CD4-positive, alpha-beta T cell (primary cell): ENCODE measurements at regions not wholly inside any gene's neighbourhood (a gene's known extent, or its start where the extent isn't known, plus 50 kb on each side); places are given as distances from the start of the nearest gene placed in this dataset.

Experiments
- ATAC-seq: fragments of 200-7000 bp; cut with Tn5 transposase; one replicate; pipeline ENCODE4 v1.10.0; 2022; ENCODE audit warnings: mild to moderate bottlenecking; ENCODE audit not compliant: poor library complexity
- CTCF ChIA-PET: fragments of 350-600 bp; sonication (Branson Sonifier 250); formaldehyde crosslinking; loops from one replicate; lab custom pipeline; 2021; ENCODE audit warnings: antibody characterized with exemption, inconsistent platforms; lab: Charles Lee
- POLR2A ChIA-PET: fragments of 350-600 bp; sonication (Branson Sonifier 250); formaldehyde crosslinking; loops from one replicate; lab custom pipeline; 2021; ENCODE audit warnings: antibody characterized with exemption, inconsistent platforms; lab: Charles Lee
- DNase-seq, 14 experiments: peaks; one replicate each; pipeline ENCODE4 v3.0.0-alpha.2; 2013 to 2020; ENCODE audit warnings: mixed read lengths in 2 of 14
- H3K27ac ChIP-seq, 2 donors: one replicate each; pipeline versions ENCODE4 v1.5.1 to v1.7.0; 2013; ENCODE audit warnings: low read length in 2 of 2, low read depth in 1 of 2, mild to moderate bottlenecking in 1 of 2
- H3K27me3 ChIP-seq, 2 experiments: 1 replicate in 1 of 2; 2 replicates in 1 of 2; pipeline versions ENCODE4 v1.6.1 to v1.7.0; 2013; ENCODE audit warnings: low read length in 2 of 2, control low read depth in 1 of 2, mild to moderate bottlenecking in 1 of 2, moderate library complexity in 1 of 2; ENCODE audit not compliant: insufficient read depth in 2 of 2, control insufficient read depth in 1 of 2
- H3K36me3 ChIP-seq: one replicate; pipeline ENCODE4 v1.6.1; 2013; ENCODE audit warnings: low read length, control low read depth; ENCODE audit not compliant: insufficient read depth
- H3K4me1 ChIP-seq: one replicate; pipeline ENCODE4 v1.6.1; 2013; ENCODE audit warnings: low read length, control low read depth; ENCODE audit not compliant: insufficient read depth
- H3K4me3 ChIP-seq: one replicate; pipeline ENCODE4 v1.5.1; 2013; ENCODE audit warnings: mild to moderate bottlenecking, low read length, moderate library complexity
- H3K9me3 ChIP-seq, 2 experiments: 1 replicate in 1 of 2; 2 replicates in 1 of 2; pipeline versions ENCODE4 v1.6.1 to v1.7.0; 2013; ENCODE audit warnings: low read length in 2 of 2, mild to moderate bottlenecking in 2 of 2, control low read depth in 1 of 2, moderate library complexity in 1 of 2; ENCODE audit not compliant: control insufficient read depth in 1 of 2, insufficient read depth in 1 of 2
- H3K27ac Mint-ChIP-seq: one replicate; pipeline ENCODE4 v1.8.0; 2020; ENCODE audit warnings: mixed read lengths
- H3K27me3 Mint-ChIP-seq: one replicate; pipeline ENCODE4 v1.8.0; 2021; ENCODE audit warnings: mixed read lengths
- H3K36me3 Mint-ChIP-seq: one replicate; pipeline ENCODE4 v1.8.0; 2021; ENCODE audit warnings: low read depth, mixed read lengths
- H3K4me1 Mint-ChIP-seq: one replicate; pipeline ENCODE4 v1.8.0; 2021; ENCODE audit warnings: low read depth, mixed read lengths
- H3K4me3 Mint-ChIP-seq: one replicate; pipeline ENCODE4 v1.8.0; 2020; ENCODE audit warnings: mild to moderate bottlenecking, mixed read lengths
- H3K9me3 Mint-ChIP-seq: one replicate; pipeline ENCODE4 v1.8.0; 2020; ENCODE audit warnings: mixed read lengths
- intact Hi-C, 2 experiments: fragments of 100-400 bp; cut with DNase I in 1 of 2; cut with micrococcal nuclease in 1 of 2; formaldehyde crosslinking; loops; one replicate each; pipeline versions ENCODE4 v1.15.1 to v1.9.0; 2023 to 2025; cut with DNase I, micrococcal nuclease
- TF ChIP-seq, protein P1 (sequence below): fragments of 200-600 bp; IDR thresholded peaks from one replicate; pipeline ENCODE4 v1.8.0; 2022; ENCODE audit warnings: antibody characterized with exemption, mild to moderate bottlenecking

DNA sequence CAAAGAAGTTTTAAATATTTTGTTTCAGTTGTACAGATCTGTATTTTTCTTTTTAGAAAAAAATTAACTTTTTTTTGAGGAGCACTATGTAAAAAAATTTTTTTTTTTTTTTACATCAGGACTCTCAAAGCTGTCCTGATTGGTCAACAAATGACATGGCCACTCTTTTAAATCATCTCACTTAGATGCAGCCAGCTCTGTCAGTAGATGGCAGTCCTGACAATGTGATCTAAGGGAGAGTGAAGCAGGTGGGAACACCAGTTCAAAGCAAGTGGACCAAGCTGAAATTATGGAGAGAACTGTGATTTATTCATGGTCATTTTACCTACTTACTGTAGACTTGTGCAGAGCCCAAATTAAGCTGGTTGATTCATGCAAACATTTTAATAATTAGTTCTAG, 174.7 kb upstream of the GPRIN3 start:
- Mint-ChIP-seq H3K36me3 (no peaks in the 10 kb centered on the region), H3K27me3 (no peaks in the 10 kb centered on the region), H3K27ac (no peak overlapping the region), H3K4me3 (no peak overlapping the region), H3K9me3 (no peaks in the 10 kb centered on the region), H3K4me1 (no peaks in the 10 kb centered on the region)
- TF ChIP-seq, protein P1, sequence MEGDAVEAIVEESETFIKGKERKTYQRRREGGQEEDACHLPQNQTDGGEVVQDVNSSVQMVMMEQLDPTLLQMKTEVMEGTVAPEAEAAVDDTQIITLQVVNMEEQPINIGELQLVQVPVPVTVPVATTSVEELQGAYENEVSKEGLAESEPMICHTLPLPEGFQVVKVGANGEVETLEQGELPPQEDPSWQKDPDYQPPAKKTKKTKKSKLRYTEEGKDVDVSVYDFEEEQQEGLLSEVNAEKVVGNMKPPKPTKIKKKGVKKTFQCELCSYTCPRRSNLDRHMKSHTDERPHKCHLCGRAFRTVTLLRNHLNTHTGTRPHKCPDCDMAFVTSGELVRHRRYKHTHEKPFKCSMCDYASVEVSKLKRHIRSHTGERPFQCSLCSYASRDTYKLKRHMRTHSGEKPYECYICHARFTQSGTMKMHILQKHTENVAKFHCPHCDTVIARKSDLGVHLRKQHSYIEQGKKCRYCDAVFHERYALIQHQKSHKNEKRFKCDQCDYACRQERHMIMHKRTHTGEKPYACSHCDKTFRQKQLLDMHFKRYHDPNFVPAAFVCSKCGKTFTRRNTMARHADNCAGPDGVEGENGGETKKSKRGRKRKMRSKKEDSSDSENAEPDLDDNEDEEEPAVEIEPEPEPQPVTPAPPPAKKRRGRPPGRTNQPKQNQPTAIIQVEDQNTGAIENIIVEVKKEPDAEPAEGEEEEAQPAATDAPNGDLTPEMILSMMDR, result no peak
- ATAC-seq (no peak), DNase-seq (peak in 3 of 14 experiments; percentile 7 to 21 (median 19))
- Histone ChIP-seq H3K27ac (no peak overlapping the region), H3K9me3 (no peaks in the 10 kb centered on the region), H3K27me3 (no peaks in the 10 kb centered on the region), H3K4me1 (no peaks in the 10 kb centered on the region), H3K4me3 (no peak overlapping the region), H3K36me3 (no peaks in the 10 kb centered on the region)
- intact Hi-C loops, result loop anchor here in 1 of 2 experiments (10.0 kb wide), 1 partner anchor 423 kb away; no protein-coding TSS in a partner anchor
- POLR2A ChIA-PET, result interaction anchor here (0.7 kb wide), 1 partner anchor 439 kb away, joined by 3 read pairs; no protein-coding TSS in a partner anchor
- CTCF ChIA-PET, result no interaction called here

DNA sequence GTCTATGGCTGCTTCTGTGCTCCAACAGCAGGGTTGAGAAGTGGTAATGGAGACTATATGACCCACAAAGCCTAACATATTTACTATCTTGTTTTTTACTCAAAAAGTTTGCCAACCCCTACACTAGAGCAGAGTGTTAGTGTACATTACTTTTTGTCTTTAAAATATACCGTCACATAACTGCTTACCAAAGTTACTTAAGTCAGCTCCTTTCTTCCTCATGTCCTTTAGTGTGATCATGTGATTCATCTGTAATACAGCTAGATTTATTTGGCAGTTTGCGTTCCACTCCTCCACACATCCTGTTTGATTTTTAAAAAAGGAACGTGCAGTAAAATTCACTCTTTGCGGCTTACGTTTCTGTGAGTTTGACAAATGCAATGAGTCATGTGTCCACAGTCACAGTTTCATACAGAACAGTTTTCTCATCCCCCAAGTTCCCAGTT, 162.4 kb upstream of the GPRIN3 start:
- CTCF ChIA-PET, result interaction anchor here (1.0 kb wide), 1 partner anchor 10 kb away, joined by 3 read pairs; no protein-coding TSS in a partner anchor
- H3K4me3 Mint-ChIP-seq, result peak overlapping the region; percentile 30
- DNase-seq (peak in 5 of 14 experiments; percentile 1 to 68 (median 38)), ATAC-seq (peak; percentile 85)
- H3K27me3 ChIP-seq, result no peaks in the 10 kb centered on the region
- H3K4me3 ChIP-seq, result no peak overlapping the region
- TF ChIP-seq, protein P1, result no peak
- H3K9me3 ChIP-seq, result no peaks in the 10 kb centered on the region
- H3K27ac Mint-ChIP-seq, result peak overlapping the region; percentile 34
- no peaks in the 10 kb centered on the region for H3K36me3 ChIP-seq
- intact Hi-C loops, result no loop called here
- no peak overlapping the region for H3K27ac ChIP-seq
- H3K4me1 Mint-ChIP-seq, result peaks cover 22% of the 10 kb centered on the region
- H3K4me1 ChIP-seq, result no peaks in the 10 kb centered on the region
- H3K9me3 Mint-ChIP-seq, result no peaks in the 10 kb centered on the region
- H3K27me3 Mint-ChIP-seq, result no peaks in the 10 kb centered on the region
- POLR2A ChIA-PET, result no interaction called here
- H3K36me3 Mint-ChIP-seq, result no peaks in the 10 kb centered on the region

DNA sequence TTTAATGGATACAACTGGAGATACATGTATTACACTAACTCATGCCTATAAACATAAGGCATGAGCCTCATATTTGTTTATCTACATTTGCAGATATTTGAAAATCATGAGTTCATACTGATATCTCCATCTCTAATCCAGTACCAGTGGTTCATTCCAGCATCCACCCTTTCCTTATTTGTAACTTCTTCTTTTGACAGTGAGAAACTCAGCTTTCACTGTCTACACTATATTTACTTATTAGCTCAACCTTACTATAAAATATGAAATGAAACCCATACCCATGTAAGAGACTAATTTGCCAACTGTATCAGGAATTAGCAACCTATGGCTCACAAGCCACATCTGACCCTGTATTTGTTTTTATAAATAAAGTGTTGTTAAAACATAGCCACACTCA, 161.9 kb upstream of the GPRIN3 start:
- H3K9me3 ChIP-seq, result no peaks in the 10 kb centered on the region
- Mint-ChIP-seq H3K27ac (peak overlapping the region; percentile 34), H3K4me3 (no peak overlapping the region), H3K36me3 (no peaks in the 10 kb centered on the region), H3K4me1 (peaks cover 22% of the 10 kb centered on the region), H3K27me3 (no peaks in the 10 kb centered on the region), H3K9me3 (no peaks in the 10 kb centered on the region)
- H3K36me3 ChIP-seq, result no peaks in the 10 kb centered on the region
- DNase-seq (no peak), ATAC-seq (no peak)
- H3K4me3 ChIP-seq, result no peak overlapping the region
- H3K27ac ChIP-seq, result no peak overlapping the region
- no peaks in the 10 kb centered on the region for H3K4me1 ChIP-seq
- TF ChIP-seq, protein P1, result no peak
- no peaks in the 10 kb centered on the region for H3K27me3 ChIP-seq
- ChIA-PET CTCF (no interaction called here), POLR2A (no interaction called here)
- intact Hi-C loops, result no loop called here
